HCT116 (cell line): ENCODE measurements at regions not wholly inside any gene's neighbourhood (a gene's known extent, or its start where the extent isn't known, plus 50 kb on each side); places are given as distances from the start of the nearest gene placed in this dataset.

ENCODE experiments used
- ATF3 ChIP-seq: IDR thresholded peaks from 2 replicates; pipeline ENCODE4 v1.6.1; 2012
- CBX3 ChIP-seq: IDR thresholded peaks from 2 replicates; pipeline ENCODE4 v1.6.1; 2012; ENCODE audit warnings: low read depth
- CTCF ChIP-seq, 3 experiments: fragments of 200-600 bp in 1 of 3; sonication (generic) in 1 of 3; IDR thresholded peaks in 2 of 3; conservative IDR thresholded peaks in 1 of 3; 2 replicates each; pipeline ENCODE4 v1.5.1; 2012 to 2017; ENCODE audit warnings: low read depth in 2 of 3, low read length in 2 of 3, antibody characterized with exemption in 1 of 3, borderline replicate concordance in 1 of 3, control low read depth in 1 of 3, mild to moderate bottlenecking in 1 of 3, mixed read lengths in 1 of 3, mixed run types in 1 of 3, moderate library complexity in 1 of 3; ENCODE audit not compliant: insufficient read depth in 1 of 3
- EGR1 ChIP-seq: IDR thresholded peaks from 2 replicates; pipeline ENCODE4 v1.6.1; 2012; ENCODE audit warnings: low read depth
- EZH2 ChIP-seq: fragments of 200-600 bp; sonication (generic); IDR thresholded peaks from 2 replicates; pipeline ENCODE4 v1.6.1; 2017; ENCODE audit warnings: antibody characterized with exemption, mixed run types
- FOSL1 ChIP-seq: IDR thresholded peaks from 2 replicates; pipeline ENCODE4 v1.6.1; 2012; ENCODE audit warnings: low read depth
- JUND ChIP-seq: IDR thresholded peaks from 2 replicates; pipeline ENCODE4 v1.6.1; 2012
- POLR2A ChIP-seq: IDR thresholded peaks from 2 replicates; pipeline ENCODE4 v1.7.0; 2011; ENCODE audit warnings: borderline replicate concordance; ENCODE audit not compliant: insufficient read depth, insufficient read length; ENCODE audit errors: extremely low read depth
- POLR2AphosphoS5 ChIP-seq: IDR thresholded peaks from 2 replicates; pipeline ENCODE4 v1.6.1; 2011; ENCODE audit warnings: mild to moderate bottlenecking, low read depth, low read length, moderate library complexity
- REST ChIP-seq: IDR thresholded peaks from 2 replicates; pipeline ENCODE4 v1.6.1; 2012; ENCODE audit warnings: low read depth
- TCF7L2 ChIP-seq: IDR thresholded peaks from 2 replicates; pipeline ENCODE4 v1.7.0; 2011; ENCODE audit warnings: borderline replicate concordance, inconsistent platforms; ENCODE audit not compliant: insufficient read depth, insufficient read length; ENCODE audit errors: extremely low read depth
- YY1 ChIP-seq: IDR thresholded peaks from 2 replicates; pipeline ENCODE4 v1.6.1; 2011; ENCODE audit warnings: low read length, low read depth, moderate library complexity, mild to moderate bottlenecking; ENCODE audit not compliant: insufficient replicate concordance; ENCODE audit errors: extremely low read depth

- TF ChIP-seq EGR1 (no peak), TCF7L2 (no peak), REST (no peak), CTCF (IDR thresholded peaks at IDR 0.05 in 2 of 3, conservative IDR thresholded peaks at IDR 0.05 in 1 of 3; ENCODE audit: borderline replicate concordance in 1 of 3, insufficient read depth in 1 of 3, low read depth in 2 of 3, low read length in 2 of 3) (no peak), CBX3 (no peak), YY1 (no peak), POLR2A (no peak), POLR2AphosphoS5 (no peak), EZH2 (no peak), ATF3 (no peak), JUND (no peak), FOSL1 (no peak)
These were observed 57.3 kb downstream of the MED10 start for GRCh38 chr5:6321078-6321477.
